Neuronal stem cell (in vitro differentiated cells): ENCODE measurements at regions not wholly inside any gene's neighbourhood (a gene's known extent, or its start where the extent isn't known, plus 50 kb on each side); places are given as distances from the start of the nearest gene placed in this dataset.

ENCODE experiments used
- DNase-seq: peaks from one replicate; pipeline ENCODE4 v3.0.0-alpha.2; 2013; ENCODE audit warnings: low spot score
- H2AFZ ChIP-seq: one replicate; pipeline ENCODE4 v1.6.1; 2013; ENCODE audit warnings: mild to moderate bottlenecking, low read length, inconsistent platforms
- H2AK5ac ChIP-seq: 2 replicates; pipeline ENCODE4 v1.6.1; 2013; ENCODE audit warnings: low read depth, mild to moderate bottlenecking, inconsistent platforms, low read length, moderate library complexity, mixed read lengths
- H2BK120ac ChIP-seq: 2 replicates; pipeline ENCODE4 v1.6.1; 2013; ENCODE audit warnings: low read depth, mild to moderate bottlenecking, inconsistent platforms, low read length, moderate library complexity, mixed read lengths
- H2BK12ac ChIP-seq: one replicate; pipeline ENCODE4 v1.6.1; 2013; ENCODE audit warnings: low read length, inconsistent platforms
- H2BK15ac ChIP-seq: 2 replicates; pipeline ENCODE4 v1.6.1; 2013; ENCODE audit warnings: mild to moderate bottlenecking, low read length, inconsistent platforms, mixed read lengths
- H2BK5ac ChIP-seq: one replicate; pipeline ENCODE4 v1.6.1; 2013; ENCODE audit warnings: inconsistent platforms, mild to moderate bottlenecking, low read length, moderate library complexity
- H3K14ac ChIP-seq: one replicate; pipeline ENCODE4 v1.6.1; 2013; ENCODE audit warnings: low read length, inconsistent platforms
- H3K18ac ChIP-seq: 2 replicates; pipeline ENCODE4 v1.6.1; 2013; ENCODE audit warnings: low read length, inconsistent platforms
- H3K23ac ChIP-seq: 2 replicates; pipeline ENCODE4 v1.6.1; 2013; ENCODE audit warnings: low read depth, mild to moderate bottlenecking, mixed read lengths, low read length, inconsistent platforms; ENCODE audit not compliant: poor library complexity
- H3K27ac ChIP-seq: replicated peaks from 3 replicates; pipeline ENCODE4 v1.5.1; 2013; ENCODE audit warnings: low read length, inconsistent platforms
- H3K27me3 ChIP-seq, 3 experiments: 2 replicates each; pipeline ENCODE4 v1.6.1; 2013; ENCODE audit warnings: low read length in 3 of 3, mild to moderate bottlenecking in 2 of 3, inconsistent platforms in 1 of 3, low read depth in 1 of 3, mixed read lengths in 1 of 3, moderate library complexity in 1 of 3; ENCODE audit not compliant: control insufficient read depth in 3 of 3, insufficient read depth in 3 of 3
- H3K36me3 ChIP-seq, 2 donors: replicated peaks in 1 of 2; 2 replicates each; pipeline ENCODE4 v1.6.1; 2013; ENCODE audit warnings: low read length in 2 of 2; ENCODE audit not compliant: control insufficient read depth in 2 of 2, insufficient read depth in 2 of 2
- H3K4ac ChIP-seq: 2 replicates; pipeline ENCODE4 v1.6.1; 2013; ENCODE audit warnings: inconsistent platforms, mild to moderate bottlenecking, low read length, moderate library complexity
- H3K4me1 ChIP-seq, 2 donors: 1 replicate in 1 of 2; 2 replicates in 1 of 2; pipeline ENCODE4 v1.6.1; 2013; ENCODE audit warnings: low read length in 2 of 2, low read depth in 1 of 2; ENCODE audit not compliant: control insufficient read depth in 2 of 2, insufficient read depth in 1 of 2
- H3K4me2 ChIP-seq: one replicate; pipeline ENCODE4 v1.6.1; 2013; ENCODE audit warnings: mild to moderate bottlenecking, low read length, inconsistent platforms; ENCODE audit not compliant: insufficient read depth, poor library complexity, severe bottlenecking
- H3K4me3 ChIP-seq, 2 donors: 2 replicates each; pipeline ENCODE4 v1.5.1; 2013; ENCODE audit warnings: low read length in 2 of 2, mild to moderate bottlenecking in 2 of 2, inconsistent platforms in 1 of 2, moderate library complexity in 1 of 2
- H3K79me1 ChIP-seq: one replicate; pipeline ENCODE4 v1.6.1; 2013; ENCODE audit warnings: low read depth, mild to moderate bottlenecking, inconsistent platforms, low read length, moderate library complexity
- H3K9ac ChIP-seq: one replicate; pipeline ENCODE4 v1.6.1; 2013; ENCODE audit warnings: mild to moderate bottlenecking, low read depth, low read length, inconsistent platforms; ENCODE audit not compliant: poor library complexity
- H3K9me3 ChIP-seq, 2 donors: replicated peaks in 1 of 2; 2 replicates each; pipeline versions ENCODE3 to v1.6.1; 2013; ENCODE audit warnings: low read length in 2 of 2, mild to moderate bottlenecking in 2 of 2, inconsistent platforms in 1 of 2, low read depth in 1 of 2, mixed read lengths in 1 of 2, moderate library complexity in 1 of 2; ENCODE audit not compliant: control insufficient read depth in 2 of 2, insufficient read depth in 1 of 2
- H4K8ac ChIP-seq: one replicate; pipeline ENCODE4 v1.6.1; 2013; ENCODE audit warnings: low read depth, mild to moderate bottlenecking, inconsistent platforms, low read length, moderate library complexity
- H4K91ac ChIP-seq: one replicate; pipeline ENCODE4 v1.6.1; 2013; ENCODE audit warnings: low read length, low read depth, mild to moderate bottlenecking, inconsistent platforms; ENCODE audit not compliant: poor library complexity
- WGBS, 2 donors: extraction: QIAGEN DNeasy Blood & Tissue Kit; methylation state at CpG; one replicate each; pipeline ENCODE4 v1.1.7; 2013; ENCODE audit warnings: missing lambda C conversion rate in 2 of 2, mixed read lengths in 1 of 2; ENCODE audit not compliant: insufficient read length in 2 of 2, insufficient replicate concordance in 1 of 2; ENCODE audit errors: extremely low coverage in 2 of 2; 5-methylcytosine and 5-hydroxymethylcytosine counted together

DNA sequence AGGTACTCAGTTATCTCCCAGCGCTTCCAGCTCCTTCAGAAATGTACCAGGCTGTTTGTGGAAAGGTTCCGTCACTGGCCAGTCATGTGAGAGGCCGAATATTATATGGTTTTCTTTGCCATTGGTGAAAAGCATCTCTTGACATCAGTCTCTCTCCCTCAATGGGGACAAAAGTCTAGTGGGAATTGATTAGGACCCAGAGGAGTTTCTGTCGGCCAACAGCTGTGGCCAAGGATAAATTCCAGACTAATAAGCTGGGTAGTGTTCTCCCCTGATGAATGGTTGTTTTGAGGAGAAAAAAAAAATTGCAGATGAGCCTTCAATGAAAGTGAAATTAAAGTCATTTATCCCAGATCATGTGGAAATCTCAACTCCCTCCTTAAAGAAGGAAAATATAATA is 404.7 kb upstream of the THRB start:
- Histone ChIP-seq H3K4me3 (no peak overlapping the region), H3K27ac (no peak overlapping the region), H3K4me2 (no peak overlapping the region), H2AK5ac (no peak overlapping the region), H3K14ac (no peak overlapping the region), H3K27me3 (no peaks in the 10 kb centered on the region), H3K36me3 (no peaks in the 10 kb centered on the region), H4K8ac (no peak overlapping the region), H3K79me1 (no peaks in the 10 kb centered on the region), H3K4me1 (no peaks in the 10 kb centered on the region), H4K91ac (no peak overlapping the region), H2BK12ac (no peak overlapping the region), H3K23ac (no peak overlapping the region), H2BK120ac (no peak overlapping the region), H3K4ac (no peak overlapping the region), H2BK5ac (no peak overlapping the region), H2BK15ac (no peak overlapping the region), H3K9ac (no peak overlapping the region), H3K9me3 (no peaks in the 10 kb centered on the region), H2AFZ (no peak overlapping the region), H3K18ac (no peak overlapping the region)
- no peak for DNase-seq
- no CpG with 5 or more reads among the region's 4 CpGs for whole genome bisulfite sequencing, 2 donors

DNA sequence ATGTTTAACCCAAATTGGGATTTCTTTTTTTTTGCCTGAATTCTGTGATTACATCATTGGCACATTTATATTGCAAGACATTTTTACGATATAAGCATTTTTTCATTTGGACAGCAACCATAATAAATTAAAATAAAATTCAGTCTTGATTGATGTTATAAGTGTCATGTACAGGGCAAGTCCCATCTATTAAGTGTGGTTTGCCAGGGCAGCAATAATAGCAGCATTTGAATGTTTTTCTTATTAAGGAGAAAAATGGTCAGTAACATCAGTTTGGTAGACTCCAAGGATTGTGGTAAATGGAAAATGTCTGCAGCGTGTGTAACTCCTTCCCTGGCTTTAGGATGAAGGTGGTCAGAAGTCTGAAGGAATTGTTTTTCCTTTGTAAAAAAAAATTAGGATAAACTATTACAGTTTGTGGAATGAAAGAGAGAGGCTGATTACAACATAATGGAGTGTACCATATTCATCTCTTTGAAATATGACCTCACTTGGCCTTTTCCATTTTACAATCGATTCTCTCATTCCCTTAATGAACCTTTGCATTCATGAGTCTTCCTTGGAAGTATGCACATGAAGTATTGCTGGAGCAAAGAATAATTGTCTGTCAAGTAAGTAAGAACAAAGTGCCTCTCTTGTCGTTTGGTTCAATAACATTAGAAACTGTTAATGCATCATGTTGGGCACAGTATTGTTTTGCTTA is 405.4 kb upstream of the THRB start:
- no CpG with 5 or more reads among the region's 4 CpGs for WGBS, 2 donors
- H2BK120ac ChIP-seq = no peak overlapping the region
- H3K4ac ChIP-seq = no peak overlapping the region
- H3K27ac ChIP-seq = no peak overlapping the region
- no peak overlapping the region for H3K18ac ChIP-seq
- H2BK5ac ChIP-seq = no peak overlapping the region
- no peak overlapping the region for H3K4me2 ChIP-seq
- H3K79me1 ChIP-seq = no peaks in the 10 kb centered on the region
- H2BK12ac ChIP-seq = no peak overlapping the region
- no peaks in the 10 kb centered on the region for H3K9me3 ChIP-seq
- H2AK5ac ChIP-seq = no peak overlapping the region
- H3K27me3 ChIP-seq = no peaks in the 10 kb centered on the region
- H3K23ac ChIP-seq = no peak overlapping the region
- H2AFZ ChIP-seq = no peak overlapping the region
- H4K8ac ChIP-seq = no peak overlapping the region
- DNase-seq = no peak
- no peak overlapping the region for H3K14ac ChIP-seq
- no peaks in the 10 kb centered on the region for H3K36me3 ChIP-seq
- H3K4me1 ChIP-seq = no peaks in the 10 kb centered on the region
- no peak overlapping the region for H3K4me3 ChIP-seq
- no peak overlapping the region for H2BK15ac ChIP-seq
- H4K91ac ChIP-seq = no peak overlapping the region
- no peak overlapping the region for H3K9ac ChIP-seq

DNA sequence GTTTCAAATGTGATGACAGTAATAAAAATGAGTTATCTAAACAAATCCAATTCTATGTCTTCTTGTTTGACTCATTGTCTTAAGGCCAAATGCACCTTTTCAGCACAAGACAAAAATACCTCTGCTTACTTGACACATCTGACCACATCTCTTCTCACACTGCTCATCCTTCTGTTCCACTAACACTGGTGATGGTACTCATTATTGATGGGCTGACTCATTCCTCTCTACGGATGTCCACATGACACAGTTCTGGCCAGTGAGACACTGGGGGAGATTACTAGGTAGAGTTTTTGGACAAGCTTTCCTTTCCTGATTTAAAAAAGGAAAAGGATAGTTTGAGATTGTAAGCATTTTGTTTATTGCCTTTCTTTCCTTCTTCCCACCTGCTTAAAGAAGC is 410.6 kb upstream of the THRB start:
- no peak overlapping the region for H3K4me3 ChIP-seq
- DNase-seq = no peak
- H3K23ac ChIP-seq = no peak overlapping the region
- no peak overlapping the region for H3K18ac ChIP-seq
- H4K8ac ChIP-seq = no peak overlapping the region
- no peaks in the 10 kb centered on the region for H3K27me3 ChIP-seq
- no peak overlapping the region for H2BK120ac ChIP-seq
- H2AFZ ChIP-seq = no peak overlapping the region
- H3K4me1 ChIP-seq = no peaks in the 10 kb centered on the region
- no peak overlapping the region for H2AK5ac ChIP-seq
- no peak overlapping the region for H2BK12ac ChIP-seq
- no peaks in the 10 kb centered on the region for H3K9me3 ChIP-seq
- H4K91ac ChIP-seq = no peak overlapping the region
- H3K9ac ChIP-seq = no peak overlapping the region
- H3K27ac ChIP-seq = no peak overlapping the region
- H2BK15ac ChIP-seq = no peak overlapping the region
- no peak overlapping the region for H3K4ac ChIP-seq
- no peaks in the 10 kb centered on the region for H3K36me3 ChIP-seq
- no peak overlapping the region for H3K14ac ChIP-seq
- H3K79me1 ChIP-seq = no peaks in the 10 kb centered on the region
- H3K4me2 ChIP-seq = no peak overlapping the region
- no CpG with 5 or more reads among the region's 1 CpG for WGBS, 2 donors
- H2BK5ac ChIP-seq = no peak overlapping the region

DNA sequence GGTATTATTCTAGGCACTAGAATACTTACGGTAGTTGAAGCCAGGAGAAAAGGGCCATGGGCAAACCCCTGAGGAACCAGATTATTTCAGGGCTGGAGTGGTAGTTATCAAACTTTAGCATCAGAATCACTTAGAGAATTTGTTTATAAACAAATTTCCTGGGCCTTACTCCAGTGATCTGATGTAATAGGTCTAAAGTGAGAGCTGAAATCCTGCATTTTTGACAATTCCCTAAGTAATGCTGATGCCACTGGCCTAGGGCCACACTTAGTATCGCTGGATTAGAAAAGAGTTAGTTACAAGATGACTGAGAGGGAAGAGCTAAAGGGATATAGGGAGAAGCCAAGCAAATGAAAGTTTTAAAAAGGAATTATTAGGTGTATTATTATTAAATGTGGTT is 412.5 kb upstream of the THRB start:
- Histone ChIP-seq H2BK5ac (no peak overlapping the region), H3K4me1 (no peaks in the 10 kb centered on the region), H3K4me2 (no peak overlapping the region), H3K27ac (no peak overlapping the region), H3K9ac (no peak overlapping the region), H2AFZ (no peak overlapping the region), H3K36me3 (no peaks in the 10 kb centered on the region), H3K4me3 (no peak overlapping the region), H3K23ac (no peak overlapping the region), H3K27me3 (no peaks in the 10 kb centered on the region), H2BK15ac (no peak overlapping the region), H3K18ac (no peak overlapping the region), H3K9me3 (no peaks in the 10 kb centered on the region), H2AK5ac (no peak overlapping the region), H4K91ac (no peak overlapping the region), H2BK120ac (no peak overlapping the region), H3K14ac (no peak overlapping the region), H3K4ac (no peak overlapping the region), H2BK12ac (no peak overlapping the region), H4K8ac (no peak overlapping the region), H3K79me1 (no peaks in the 10 kb centered on the region)
- DNase-seq = no peak
- WGBS, 2 donors = no CpG with 5 or more reads among the region's 2 CpGs
